ENCODE measurements at regions not wholly inside any gene's neighbourhood (a gene's known extent, or its start where the extent isn't known, plus 50 kb on each side); places are given as distances from the start of the nearest gene placed in this dataset.
"Not testable (repeated sequence)": the region's sequence is repeated elsewhere in the genome, so short reads cannot be mapped to it uniquely, and the experiment has no call there.

- H3K27ac ChIP-seq (ENCODE audit: low read depth in 1 of 2, low read length in 2 of 2) = no peak overlapping the region
- DNase-seq (no peak), ATAC-seq (ENCODE audit: low FRiP score) (no peak)
- intact Hi-C loops (cut with DNase I) = no loop called here
- H3K27me3 ChIP-seq (ENCODE audit: control insufficient read depth in 1 of 2, insufficient read depth in 2 of 2, low read length in 1 of 2) = no peaks in the 10 kb centered on the region
- 75 to 81% methylated on average over 2 of the region's 2 CpGs for WGBS, 2 donors
- H3K9me3 ChIP-seq (ENCODE audit: control insufficient read depth, low read length) = no peaks in the 10 kb centered on the region
- H3K4me1 ChIP-seq (ENCODE audit: control insufficient read depth in 1 of 2, insufficient read depth in 2 of 2, low read length in 2 of 2) = no peaks in the 10 kb centered on the region
- H3K36me3 ChIP-seq (ENCODE audit: control insufficient read depth in 1 of 2, insufficient read depth in 2 of 2, low read length in 1 of 2) = no peaks in the 10 kb centered on the region
- no peak overlapping the region for H3K4me3 ChIP-seq (ENCODE audit: low read length in 2 of 2)
Measured at GRCh38 chr2:209121691-209122090, 302.2 kb upstream of the MAP2 start.

- Histone ChIP-seq H3K36me3 (ENCODE audit: control insufficient read depth in 1 of 2, insufficient read depth in 2 of 2, low read length in 1 of 2) (no peaks in the 10 kb centered on the region), H3K27ac (ENCODE audit: low read depth in 1 of 2, low read length in 2 of 2) (no peak overlapping the region), H3K4me1 (ENCODE audit: control insufficient read depth in 1 of 2, insufficient read depth in 2 of 2, low read length in 2 of 2) (no peaks in the 10 kb centered on the region), H3K9me3 (ENCODE audit: control insufficient read depth, low read length) (no peaks in the 10 kb centered on the region), H3K4me3 (ENCODE audit: low read length in 2 of 2) (no peak overlapping the region), H3K27me3 (ENCODE audit: control insufficient read depth in 1 of 2, insufficient read depth in 2 of 2, low read length in 1 of 2) (no peaks in the 10 kb centered on the region)
- DNase-seq (no peak), ATAC-seq (ENCODE audit: low FRiP score) (no peak)
- 87 to 90% methylated on average over 1 of the region's 1 CpG for WGBS, 2 donors
- intact Hi-C loops (cut with DNase I) = no loop called here
Measured at GRCh38 chr2:209125291-209125690, 298.6 kb upstream of the MAP2 start.

- ATAC-seq (ENCODE audit: low FRiP score) = no peak
- intact Hi-C loops (cut with DNase I) = no loop called here
- Histone ChIP-seq H3K9me3 (ENCODE audit: control insufficient read depth, low read length) (no peaks in the 10 kb centered on the region), H3K27ac (ENCODE audit: low read depth in 1 of 2, low read length in 2 of 2) (no peak overlapping the region), H3K27me3 (ENCODE audit: control insufficient read depth in 1 of 2, insufficient read depth in 2 of 2, low read length in 1 of 2) (no peaks in the 10 kb centered on the region), H3K4me3 (ENCODE audit: low read length in 2 of 2) (no peak overlapping the region), H3K4me1 (ENCODE audit: control insufficient read depth in 1 of 2, insufficient read depth in 2 of 2, low read length in 2 of 2) (no peaks in the 10 kb centered on the region), H3K36me3 (ENCODE audit: control insufficient read depth in 1 of 2, insufficient read depth in 2 of 2, low read length in 1 of 2) (no peaks in the 10 kb centered on the region)
- DNase-seq = no peak
- 34 to 42% methylated on average over 3 of the region's 3 CpGs for WGBS, 2 donors
Measured at GRCh38 chr2:209138079-209138478, 285.8 kb upstream of the MAP2 start.

- H3K4me3 ChIP-seq (ENCODE audit: low read length in 2 of 2) = no peak overlapping the region
- WGBS, 2 donors = 73 to 74% methylated on average over 3 of the region's 3 CpGs
- H3K27me3 ChIP-seq (ENCODE audit: control insufficient read depth in 1 of 2, insufficient read depth in 2 of 2, low read length in 1 of 2) = no peaks in the 10 kb centered on the region
- ATAC-seq (ENCODE audit: low FRiP score) = no peak
- no peak for DNase-seq
- H3K27ac ChIP-seq (ENCODE audit: low read depth in 1 of 2, low read length in 2 of 2) = no peak overlapping the region
- H3K36me3 ChIP-seq (ENCODE audit: control insufficient read depth in 1 of 2, insufficient read depth in 2 of 2, low read length in 1 of 2) = no peaks in the 10 kb centered on the region
- H3K4me1 ChIP-seq (ENCODE audit: control insufficient read depth in 1 of 2, insufficient read depth in 2 of 2, low read length in 2 of 2) = no peaks in the 10 kb centered on the region
- no peaks in the 10 kb centered on the region for H3K9me3 ChIP-seq (ENCODE audit: control insufficient read depth, low read length)
- intact Hi-C loops (cut with DNase I) = no loop called here
Measured at GRCh38 chr2:209141142-209141541, 282.7 kb upstream of the MAP2 start.

- no peak for ATAC-seq (ENCODE audit: low FRiP score)
- H3K4me1 ChIP-seq (ENCODE audit: control insufficient read depth in 1 of 2, insufficient read depth in 2 of 2, low read length in 2 of 2) = no peaks in the 10 kb centered on the region
Measured at GRCh38 chr2:209141818-209142217, 282.0 kb upstream of the MAP2 start.

GRCh38 chr2:209145220-209145691 lies 278.6 kb upstream of the MAP2 start:
- peak in 1 of 2 donors; percentile 77 for DNase-seq
- peak; percentile 17 for ATAC-seq (ENCODE audit: low FRiP score)
- H3K27ac ChIP-seq (ENCODE audit: low read depth in 1 of 2, low read length in 2 of 2); H3K4me3 ChIP-seq (ENCODE audit: low read length in 2 of 2); H3K27me3 ChIP-seq (ENCODE audit: control insufficient read depth in 1 of 2, insufficient read depth in 2 of 2, low read length in 1 of 2); H3K36me3 ChIP-seq (ENCODE audit: control insufficient read depth in 1 of 2, insufficient read depth in 2 of 2, low read length in 1 of 2); intact Hi-C loops (cut with DNase I); H3K4me1 ChIP-seq (ENCODE audit: control insufficient read depth in 1 of 2, insufficient read depth in 2 of 2, low read length in 2 of 2); H3K9me3 ChIP-seq (ENCODE audit: control insufficient read depth, low read length): not testable (repeated sequence)
- WGBS, 2 donors = 90 to 91% methylated on average over 29 to 30 of the region's 30 CpGs

More at GRCh38 chr2:209141818-209142217, 282.0 kb upstream of the MAP2 start:
- DNase-seq = no peak
- no peaks in the 10 kb centered on the region for H3K36me3 ChIP-seq (ENCODE audit: control insufficient read depth in 1 of 2, insufficient read depth in 2 of 2, low read length in 1 of 2)
- no peak overlapping the region for H3K4me3 ChIP-seq (ENCODE audit: low read length in 2 of 2)
- no peak overlapping the region for H3K27ac ChIP-seq (ENCODE audit: low read depth in 1 of 2, low read length in 2 of 2)
- intact Hi-C loops (cut with DNase I) = no loop called here
- H3K9me3 ChIP-seq (ENCODE audit: control insufficient read depth, low read length) = no peaks in the 10 kb centered on the region
- WGBS, 2 donors = 81 to 85% methylated on average over 1 of the region's 1 CpG
- no peaks in the 10 kb centered on the region for H3K27me3 ChIP-seq (ENCODE audit: control insufficient read depth in 1 of 2, insufficient read depth in 2 of 2, low read length in 1 of 2)

GRCh38 chr2:209145941-209146681 lies 277.7 kb upstream of the MAP2 start:
- WGBS, 2 donors = 52 to 67% methylated on average over 7 of the region's 7 CpGs

GRCh38 chr2:209146682-209147320 lies 277.0 kb upstream of the MAP2 start:
- H3K27ac ChIP-seq (ENCODE audit: low read depth in 1 of 2, low read length in 2 of 2) = no peak overlapping the region
- 54 to 69% methylated on average over 3 of the region's 3 CpGs for WGBS, 2 donors
- DNase-seq (no peak), ATAC-seq (ENCODE audit: low FRiP score) (no peak)
- H3K27me3 ChIP-seq (ENCODE audit: control insufficient read depth in 1 of 2, insufficient read depth in 2 of 2, low read length in 1 of 2) = no peaks in the 10 kb centered on the region
- H3K9me3 ChIP-seq (ENCODE audit: control insufficient read depth, low read length) = no peaks in the 10 kb centered on the region
- no peaks in the 10 kb centered on the region for H3K4me1 ChIP-seq (ENCODE audit: control insufficient read depth in 1 of 2, insufficient read depth in 2 of 2, low read length in 2 of 2)
- no peak overlapping the region for H3K4me3 ChIP-seq (ENCODE audit: low read length in 2 of 2)
- intact Hi-C loops (cut with DNase I) = no loop called here
- H3K36me3 ChIP-seq (ENCODE audit: control insufficient read depth in 1 of 2, insufficient read depth in 2 of 2, low read length in 1 of 2) = no peaks in the 10 kb centered on the region

More at GRCh38 chr2:209145941-209146681, 277.7 kb upstream of the MAP2 start:
- Histone ChIP-seq H3K4me1 (ENCODE audit: control insufficient read depth in 1 of 2, insufficient read depth in 2 of 2, low read length in 2 of 2) (no peaks in the 10 kb centered on the region), H3K36me3 (ENCODE audit: control insufficient read depth in 1 of 2, insufficient read depth in 2 of 2, low read length in 1 of 2) (no peaks in the 10 kb centered on the region), H3K27me3 (ENCODE audit: control insufficient read depth in 1 of 2, insufficient read depth in 2 of 2, low read length in 1 of 2) (no peaks in the 10 kb centered on the region), H3K4me3 (ENCODE audit: low read length in 2 of 2) (no peak overlapping the region), H3K27ac (ENCODE audit: low read depth in 1 of 2, low read length in 2 of 2) (no peak overlapping the region), H3K9me3 (ENCODE audit: control insufficient read depth, low read length) (no peaks in the 10 kb centered on the region)
- ATAC-seq (ENCODE audit: low FRiP score) (no peak), DNase-seq (no peak)
- intact Hi-C loops (cut with DNase I) = no loop called here

- intact Hi-C loops (cut with DNase I) = no loop called here
- Histone ChIP-seq H3K27ac (ENCODE audit: low read depth in 1 of 2, low read length in 2 of 2) (no peak overlapping the region), H3K27me3 (ENCODE audit: control insufficient read depth in 1 of 2, insufficient read depth in 2 of 2, low read length in 1 of 2) (no peaks in the 10 kb centered on the region), H3K4me1 (ENCODE audit: control insufficient read depth in 1 of 2, insufficient read depth in 2 of 2, low read length in 2 of 2) (no peaks in the 10 kb centered on the region), H3K9me3 (ENCODE audit: control insufficient read depth, low read length) (no peaks in the 10 kb centered on the region), H3K4me3 (ENCODE audit: low read length in 2 of 2) (no peak overlapping the region), H3K36me3 (ENCODE audit: control insufficient read depth in 1 of 2, insufficient read depth in 2 of 2, low read length in 1 of 2) (no peaks in the 10 kb centered on the region)
- DNase-seq (no peak), ATAC-seq (ENCODE audit: low FRiP score) (no peak)
Measured at GRCh38 chr2:209147981-209148380, 275.9 kb upstream of the MAP2 start.

All from aorta (tissue), 5 donors.